ENCODE measurements at regions not wholly inside any gene's neighbourhood (a gene's known extent, or its start where the extent isn't known, plus 50 kb on each side); places are given as distances from the start of the nearest gene placed in this dataset.
A peak's percentile ranks its signal among the peaks of the same experiment; 100 is the strongest.

GRCh38 chr6:130587778-130588520 is 222.1 kb downstream of the TMEM200A start:
- Histone ChIP-seq H4K20me1 (ENCODE audit: insufficient read depth, low read length) (no peaks in the 10 kb centered on the region), H3K9me3 (ENCODE audit: insufficient read depth, low read length, severe bottlenecking) (peaks cover 12% of the 10 kb centered on the region), H3K4me1 (ENCODE audit: insufficient read depth, low read length) (peaks cover 7% of the 10 kb centered on the region), H3K36me3 (ENCODE audit: insufficient read depth, low read length) (peaks cover 2% of the 10 kb centered on the region; the same call in 1 of the 2 replicates), H3K27me3 (ENCODE audit: insufficient read depth, low read length, poor library complexity) (no peaks in the 10 kb centered on the region), H3K4me2 (ENCODE audit: insufficient read depth, low read length) (no peak overlapping the region), H3K27ac (ENCODE audit: low read length) (no peak overlapping the region), H3K4me3 (ENCODE audit: low read depth in 1 of 2, low read length in 2 of 2) (no peak overlapping the region), H2AFZ (ENCODE audit: low read depth, low read length) (no peak overlapping the region), H3K79me2 (ENCODE audit: insufficient read depth, low read length) (no peaks in the 10 kb centered on the region), H3K9ac (ENCODE audit: low read depth, low read length) (no peak overlapping the region)
- ATAC-seq (ENCODE audit: insufficient read depth, low read depth) (0 out of 3 replicates have a peak, but pooled peaks have one; percentile 9), DNase-seq (no peak)
- TF ChIP-seq EZH2 (IDR thresholded peaks at IDR 0.05; ENCODE audit: borderline replicate concordance, low read depth, low read length, severe bottlenecking) (no peak), CTCF (IDR thresholded peaks at IDR 0.05; ENCODE audit: borderline replicate concordance, extremely low read depth, low read length, poor library complexity, severe bottlenecking) (no peak)

- Histone ChIP-seq H3K9ac (ENCODE audit: low read depth, low read length) (no peak overlapping the region), H4K20me1 (ENCODE audit: insufficient read depth, low read length) (no peaks in the 10 kb centered on the region), H3K79me2 (ENCODE audit: insufficient read depth, low read length) (no peaks in the 10 kb centered on the region), H3K4me1 (ENCODE audit: insufficient read depth, low read length) (no peaks in the 10 kb centered on the region), H3K27ac (ENCODE audit: low read length) (no peak overlapping the region), H3K4me3 (ENCODE audit: low read depth in 1 of 2, low read length in 2 of 2) (no peak overlapping the region), H3K4me2 (ENCODE audit: insufficient read depth, low read length) (no peak overlapping the region), H3K36me3 (ENCODE audit: insufficient read depth, low read length) (peaks cover 2% of the 10 kb centered on the region; the same call in 1 of the 2 replicates), H2AFZ (ENCODE audit: low read depth, low read length) (no peak overlapping the region), H3K9me3 (ENCODE audit: insufficient read depth, low read length, severe bottlenecking) (peaks cover 12% of the 10 kb centered on the region), H3K27me3 (ENCODE audit: insufficient read depth, low read length, poor library complexity) (no peaks in the 10 kb centered on the region)
- no peak for ATAC-seq (ENCODE audit: insufficient read depth, low read depth)
- DNase-seq = no peak
- TF ChIP-seq CTCF (IDR thresholded peaks at IDR 0.05; ENCODE audit: borderline replicate concordance, extremely low read depth, low read length, poor library complexity, severe bottlenecking) (no peak), EZH2 (IDR thresholded peaks at IDR 0.05; ENCODE audit: borderline replicate concordance, low read depth, low read length, severe bottlenecking) (no peak)
Observed at GRCh38 chr6:130593200-130593599, 227.4 kb downstream of the TMEM200A start.

- no peak overlapping the region for H3K9ac ChIP-seq (ENCODE audit: low read depth, low read length)
- no peaks in the 10 kb centered on the region for H3K27me3 ChIP-seq (ENCODE audit: insufficient read depth, low read length, poor library complexity)
- H3K9me3 ChIP-seq (ENCODE audit: insufficient read depth, low read length, severe bottlenecking) = peaks cover 12% of the 10 kb centered on the region
- H3K4me1 ChIP-seq (ENCODE audit: insufficient read depth, low read length) = no peaks in the 10 kb centered on the region
- no peak overlapping the region for H3K27ac ChIP-seq (ENCODE audit: low read length)
- H3K36me3 ChIP-seq (ENCODE audit: insufficient read depth, low read length) = peaks cover 2% of the 10 kb centered on the region; the same call in 1 of the 2 replicates
- no peak overlapping the region for H2AFZ ChIP-seq (ENCODE audit: low read depth, low read length)
- H3K79me2 ChIP-seq (ENCODE audit: insufficient read depth, low read length) = no peaks in the 10 kb centered on the region
- TF ChIP-seq CTCF (IDR thresholded peaks at IDR 0.05; ENCODE audit: borderline replicate concordance, extremely low read depth, low read length, poor library complexity, severe bottlenecking) (no peak), EZH2 (IDR thresholded peaks at IDR 0.05; ENCODE audit: borderline replicate concordance, low read depth, low read length, severe bottlenecking) (no peak)
- no peak overlapping the region for H3K4me2 ChIP-seq (ENCODE audit: insufficient read depth, low read length)
- H4K20me1 ChIP-seq (ENCODE audit: insufficient read depth, low read length) = no peaks in the 10 kb centered on the region
- DNase-seq = no peak
- no peak for ATAC-seq (ENCODE audit: insufficient read depth, low read depth)
- H3K4me3 ChIP-seq (ENCODE audit: low read depth in 1 of 2, low read length in 2 of 2) = no peak overlapping the region
Observed at GRCh38 chr6:130593948-130594347, 228.1 kb downstream of the TMEM200A start.
